Kidney (tissue), 13 donors: ENCODE measurements at regions not wholly inside any gene's neighbourhood (a gene's known extent, or its start where the extent isn't known, plus 50 kb on each side); places are given as distances from the start of the nearest gene placed in this dataset.

Experiments
- DNase-seq, 5 donors: peaks; one replicate each; pipeline ENCODE4 v3.0.0-alpha.2; 2013 to 2020
- FAIRE-seq: peaks from 2 replicates; lab custom pipeline; 2012; peaks lifted over from hg19 to GRCh38; lab: Jason Lieb, UNC
- H3K27ac ChIP-seq, 2 donors: one replicate each; pipeline ENCODE4 v1.7.0; 2013; ENCODE audit warnings: low read depth in 2 of 2, low read length in 2 of 2, inconsistent platforms in 1 of 2
- H3K27me3 ChIP-seq: one replicate; pipeline ENCODE4 v1.7.1; 2013; ENCODE audit warnings: low read length, inconsistent platforms; ENCODE audit not compliant: control insufficient read depth, insufficient read depth
- H3K36me3 ChIP-seq, 3 donors: one replicate each; pipeline versions ENCODE4 v1.7.0 to v1.7.1; 2013; ENCODE audit warnings: low read length in 3 of 3, control low read depth in 1 of 3, inconsistent platforms in 1 of 3; ENCODE audit not compliant: insufficient read depth in 3 of 3, control insufficient read depth in 2 of 3
- H3K4me1 ChIP-seq, 3 donors: one replicate each; pipeline versions ENCODE4 v1.7.0 to v1.7.1; 2013; ENCODE audit warnings: low read length in 3 of 3, inconsistent platforms in 1 of 3, low read depth in 1 of 3; ENCODE audit not compliant: control insufficient read depth in 2 of 3, insufficient read depth in 2 of 3
- H3K4me3 ChIP-seq, 3 donors: one replicate each; pipeline versions ENCODE4 v1.7.0 to v1.8.1; 2013; ENCODE audit warnings: low read length in 3 of 3, control low read depth in 1 of 3, inconsistent platforms in 1 of 3
- H3K9ac ChIP-seq, 3 donors: one replicate each; pipeline versions ENCODE4 v1.7.0 to v1.7.1; 2013; ENCODE audit warnings: low read length in 3 of 3, control low read depth in 1 of 3, inconsistent platforms in 1 of 3
- H3K9me3 ChIP-seq, 3 donors: one replicate each; pipeline versions ENCODE4 v1.7.0 to v1.7.1; 2013; ENCODE audit warnings: low read length in 3 of 3, control low read depth in 1 of 3, inconsistent platforms in 1 of 3; ENCODE audit not compliant: control insufficient read depth in 2 of 3, insufficient read depth in 1 of 3
- CTCF ChIP-seq: IDR thresholded peaks from 3 replicates; pipeline ENCODE4 v1.5.1; 2012; ENCODE audit warnings: mild to moderate bottlenecking, moderate library complexity, borderline replicate concordance; ENCODE audit not compliant: insufficient read depth; ENCODE audit errors: extremely low read depth
- intact Hi-C: fragments of 100-400 bp; cut with DNase I; formaldehyde crosslinking; loops from one replicate; pipeline ENCODE4 v1.11.1; 2022
- donor health status: control.
- donor health status: control.
- donor health status: control.
- donor health status: control.
- donor health status: control.
- donor health status: DM: yes; HTN: yes; CAD: no.
- donor health status: Normal renal cell carcinoma (clear cell type).

GRCh38 chr13:99693351-99693750 lies 192.1 kb downstream of the TM9SF2 start:
- FAIRE-seq = no peak
- TF ChIP-seq CTCF = no peak
- Histone ChIP-seq H3K36me3 (no peaks in the 10 kb centered on the region), H3K4me3 (no peak overlapping the region), H3K4me1 (no peaks in the 10 kb centered on the region), H3K9me3 (no peaks in the 10 kb centered on the region), H3K27me3 (peaks cover 2% of the 10 kb centered on the region), H3K9ac (no peak overlapping the region), H3K27ac (no peak overlapping the region)
- no peak for DNase-seq
- intact Hi-C loops = no loop called here

GRCh38 chr13:99692854-99693253 lies 191.6 kb downstream of the TM9SF2 start:
- no peak for FAIRE-seq
- Histone ChIP-seq H3K4me1 (no peaks in the 10 kb centered on the region), H3K9me3 (no peaks in the 10 kb centered on the region), H3K9ac (no peak overlapping the region), H3K36me3 (no peaks in the 10 kb centered on the region), H3K4me3 (no peak overlapping the region), H3K27me3 (peaks cover 2% of the 10 kb centered on the region), H3K27ac (no peak overlapping the region)
- no peak for DNase-seq
- no peak for TF ChIP-seq CTCF
- intact Hi-C loops = no loop called here

- no peak for TF ChIP-seq CTCF
- Histone ChIP-seq H3K36me3 (no peaks in the 10 kb centered on the region), H3K27ac (no peak overlapping the region), H3K4me1 (no peaks in the 10 kb centered on the region), H3K4me3 (no peak overlapping the region), H3K9ac (no peak overlapping the region), H3K27me3 (peaks cover 2% of the 10 kb centered on the region), H3K9me3 (no peaks in the 10 kb centered on the region)
- FAIRE-seq (no peak), DNase-seq (no peak)
- intact Hi-C loops = no loop called here
Observed at GRCh38 chr13:99691552-99691951, 190.3 kb downstream of the TM9SF2 start.
